ENCODE measurements at regions not wholly inside any gene's neighbourhood (a gene's known extent, or its start where the extent isn't known, plus 50 kb on each side); places are given as distances from the start of the nearest gene placed in this dataset.

GRCh38 chr20:57025261-57025660 lies 241.2 kb downstream of the BMP7 start:
- TF ChIP-seq CTCF (IDR thresholded peaks at IDR 0.05; ENCODE audit: poor library complexity), result no peak
- no peak for TF ChIP-seq EZH2 (IDR thresholded peaks at IDR 0.05; ENCODE audit: borderline replicate concordance)
- no peak for TF ChIP-seq EZH2phosphoT487 (IDR thresholded peaks at IDR 0.05; ENCODE audit: low read depth, severe bottlenecking, unreplicated experiment)
